Keratinocyte (primary cell): ENCODE measurements at regions not wholly inside any gene's neighbourhood (a gene's known extent, or its start where the extent isn't known, plus 50 kb on each side); places are given as distances from the start of the nearest gene placed in this dataset.

Source experiments
- DNase-seq: peaks from one replicate; pipeline ENCODE4 v3.0.0-alpha.2; 2011; ENCODE audit warnings: low read depth, missing footprints, low spot score
- FAIRE-seq: peaks from 2 replicates; lab custom pipeline; 2011; peaks lifted over from hg19 to GRCh38; lab: Jason Lieb, UNC
- H2AFZ ChIP-seq: 2 replicates; pipeline ENCODE4 v1.6.0; 2012; ENCODE audit warnings: low read length, control low read depth, inconsistent platforms; ENCODE audit not compliant: control insufficient read depth
- H3K27ac ChIP-seq: 2 replicates; pipeline ENCODE4 v1.5.1; 2011; ENCODE audit warnings: low read length; ENCODE audit not compliant: control insufficient read depth, insufficient read depth
- H3K27me3 ChIP-seq: 3 replicates; pipeline ENCODE4 v1.6.0; 2011; ENCODE audit warnings: low read length; ENCODE audit not compliant: control insufficient read depth, insufficient read depth; ENCODE audit errors: extremely low read depth
- H3K36me3 ChIP-seq, 2 experiments: 2 replicates in 1 of 2; 3 replicates in 1 of 2; pipeline ENCODE4 v1.5.1; 2011; ENCODE audit warnings: low read length in 2 of 2, mild to moderate bottlenecking in 1 of 2; ENCODE audit not compliant: control insufficient read depth in 2 of 2, insufficient read depth in 2 of 2; ENCODE audit errors: extremely low read depth in 1 of 2
- H3K4me1 ChIP-seq: 3 replicates; pipeline ENCODE4 v1.5.1; 2011; ENCODE audit warnings: low read length; ENCODE audit not compliant: control insufficient read depth, insufficient read depth; ENCODE audit errors: extremely low read depth
- H3K4me2 ChIP-seq: 3 replicates; pipeline ENCODE4 v1.6.0; 2011; ENCODE audit warnings: low read depth, low read length; ENCODE audit not compliant: control insufficient read depth, insufficient read depth; ENCODE audit errors: extremely low read depth
- H3K4me3 ChIP-seq, 3 experiments: fragments of 200-600 bp in 1 of 3; sonication (generic) in 1 of 3; 2 replicates in 2 of 3; 3 replicates in 1 of 3; pipeline ENCODE4 v1.5.1; 2011 to 2016; ENCODE audit warnings: low read length in 3 of 3, mild to moderate bottlenecking in 3 of 3, control low read depth in 2 of 3, inconsistent platforms in 1 of 3, low read depth in 1 of 3, mixed read lengths in 1 of 3, mixed run types in 1 of 3, moderate library complexity in 1 of 3; ENCODE audit not compliant: control insufficient read depth in 2 of 3, insufficient read depth in 2 of 3; ENCODE audit errors: extremely low read depth in 1 of 3
- H3K79me2 ChIP-seq: 2 replicates; pipeline ENCODE4 v1.6.0; 2012; ENCODE audit warnings: low read length; ENCODE audit not compliant: control insufficient read depth, insufficient read depth
- H3K9ac ChIP-seq: 3 replicates; pipeline ENCODE4 v1.6.0; 2011; ENCODE audit warnings: low read length; ENCODE audit not compliant: control insufficient read depth, insufficient read depth; ENCODE audit errors: extremely low read depth
- H3K9me1 ChIP-seq: 3 replicates; pipeline ENCODE4 v1.6.0; 2011; ENCODE audit warnings: low read length; ENCODE audit not compliant: control insufficient read depth, insufficient read depth; ENCODE audit errors: extremely low read depth
- H3K9me3 ChIP-seq: 2 replicates; pipeline ENCODE4 v1.5.1; 2012; ENCODE audit warnings: low read depth, low read length; ENCODE audit not compliant: control insufficient read depth
- H4K20me1 ChIP-seq: 3 replicates; pipeline ENCODE4 v1.6.0; 2011; ENCODE audit warnings: low read length; ENCODE audit not compliant: control insufficient read depth, insufficient read depth; ENCODE audit errors: extremely low read depth
- EZH2 ChIP-seq: IDR thresholded peaks from one replicate; pipeline ENCODE4 v1.6.1; 2012; ENCODE audit warnings: inconsistent platforms, mild to moderate bottlenecking, low read length, moderate library complexity
- dilution Hi-C: fragments of 300-500 bp; cut with MboI; formaldehyde crosslinking; loops from one replicate; pipeline ENCODE4 v1.7.0; 2020; ENCODE audit warnings: low sequenced_read_pairs; ENCODE audit not compliant: extremely low pct_ligation_motif_present
- TF ChIP-seq, protein P1 (sequence below), 3 experiments: IDR thresholded peaks in 1 of 3; conservative IDR thresholded peaks in 1 of 3; optimal IDR thresholded peaks in 1 of 3; 2 replicates in 2 of 3; 3 replicates in 1 of 3; pipeline versions ENCODE3 to v1.5.1; 2011; ENCODE audit warnings: low read length in 3 of 3, mild to moderate bottlenecking in 3 of 3, moderate library complexity in 2 of 3, control low read depth in 1 of 3, inconsistent platforms in 1 of 3; ENCODE audit not compliant: insufficient read depth in 2 of 3; ENCODE audit errors: extremely low read depth in 1 of 3

GRCh38 chr12:107258780-107259179 is 165.4 kb upstream of the CRY1 start:
- H3K36me3 ChIP-seq = no peaks in the 10 kb centered on the region
- no peaks in the 10 kb centered on the region for H3K4me1 ChIP-seq
- DNase-seq (no peak), FAIRE-seq (no peak)
- H3K4me3 ChIP-seq = no peak overlapping the region
- H3K9me1 ChIP-seq = no peaks in the 10 kb centered on the region
- H2AFZ ChIP-seq = no peak overlapping the region
- H3K9ac ChIP-seq = no peak overlapping the region
- H4K20me1 ChIP-seq = no peaks in the 10 kb centered on the region
- no peak overlapping the region for H3K4me2 ChIP-seq
- H3K9me3 ChIP-seq = no peaks in the 10 kb centered on the region
- no peak for TF ChIP-seq EZH2
- TF ChIP-seq, protein P1, sequence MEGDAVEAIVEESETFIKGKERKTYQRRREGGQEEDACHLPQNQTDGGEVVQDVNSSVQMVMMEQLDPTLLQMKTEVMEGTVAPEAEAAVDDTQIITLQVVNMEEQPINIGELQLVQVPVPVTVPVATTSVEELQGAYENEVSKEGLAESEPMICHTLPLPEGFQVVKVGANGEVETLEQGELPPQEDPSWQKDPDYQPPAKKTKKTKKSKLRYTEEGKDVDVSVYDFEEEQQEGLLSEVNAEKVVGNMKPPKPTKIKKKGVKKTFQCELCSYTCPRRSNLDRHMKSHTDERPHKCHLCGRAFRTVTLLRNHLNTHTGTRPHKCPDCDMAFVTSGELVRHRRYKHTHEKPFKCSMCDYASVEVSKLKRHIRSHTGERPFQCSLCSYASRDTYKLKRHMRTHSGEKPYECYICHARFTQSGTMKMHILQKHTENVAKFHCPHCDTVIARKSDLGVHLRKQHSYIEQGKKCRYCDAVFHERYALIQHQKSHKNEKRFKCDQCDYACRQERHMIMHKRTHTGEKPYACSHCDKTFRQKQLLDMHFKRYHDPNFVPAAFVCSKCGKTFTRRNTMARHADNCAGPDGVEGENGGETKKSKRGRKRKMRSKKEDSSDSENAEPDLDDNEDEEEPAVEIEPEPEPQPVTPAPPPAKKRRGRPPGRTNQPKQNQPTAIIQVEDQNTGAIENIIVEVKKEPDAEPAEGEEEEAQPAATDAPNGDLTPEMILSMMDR (optimal IDR thresholded peaks at IDR 0.05 in 1 of 3, IDR thresholded peaks at IDR 0.05 in 1 of 3, conservative IDR thresholded peaks at IDR 0.05 in 1 of 3; ENCODE audit: extremely low read depth in 1 of 3, insufficient read depth in 2 of 3, low read length in 3 of 3) = no peak
- dilution Hi-C loops = no loop called here
- H3K27ac ChIP-seq = no peak overlapping the region
- no peaks in the 10 kb centered on the region for H3K27me3 ChIP-seq
- H3K79me2 ChIP-seq = no peaks in the 10 kb centered on the region

DNA sequence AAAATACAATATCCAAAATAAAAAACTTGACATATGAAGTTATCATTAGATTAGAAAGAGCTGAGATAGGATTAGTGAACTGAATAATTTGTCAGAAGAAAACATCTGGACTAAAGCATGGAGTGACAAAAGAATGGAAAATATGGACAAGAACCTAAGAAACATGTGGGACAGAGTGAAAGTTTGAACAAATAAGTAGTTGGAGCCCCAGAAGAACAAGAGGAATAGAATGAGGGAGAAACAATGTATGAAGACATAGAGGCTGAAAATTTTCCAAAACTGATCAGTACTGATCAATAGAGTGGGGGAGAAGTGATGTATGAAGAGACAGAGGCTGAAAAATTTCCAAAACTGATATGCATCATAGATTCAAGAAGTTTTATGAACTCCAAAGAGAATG is 170.6 kb upstream of the CRY1 start:
- Histone ChIP-seq H3K27ac (no peak overlapping the region), H3K9me3 (no peaks in the 10 kb centered on the region), H3K79me2 (no peaks in the 10 kb centered on the region), H3K4me3 (no peak overlapping the region), H3K36me3 (no peaks in the 10 kb centered on the region), H3K27me3 (no peaks in the 10 kb centered on the region), H4K20me1 (no peaks in the 10 kb centered on the region), H3K9ac (no peak overlapping the region), H3K4me2 (no peak overlapping the region), H2AFZ (no peak overlapping the region), H3K9me1 (no peaks in the 10 kb centered on the region), H3K4me1 (no peaks in the 10 kb centered on the region)
- TF ChIP-seq, protein P1 (optimal IDR thresholded peaks at IDR 0.05 in 1 of 3, IDR thresholded peaks at IDR 0.05 in 1 of 3, conservative IDR thresholded peaks at IDR 0.05 in 1 of 3; ENCODE audit: extremely low read depth in 1 of 3, insufficient read depth in 2 of 3, low read length in 3 of 3) = no peak
- no peak for TF ChIP-seq EZH2
- DNase-seq = no peak
- no peak for FAIRE-seq
- dilution Hi-C loops = no loop called here
